WTC11 (cell line): ENCODE measurements at regions not wholly inside any gene's neighbourhood (a gene's known extent, or its start where the extent isn't known, plus 50 kb on each side); places are given as distances from the start of the nearest gene placed in this dataset.
A peak's percentile ranks its signal among the peaks of the same experiment; 100 is the strongest.

Experiments
- ATAC-seq: fragments of 200-7000 bp; cut with Tn5 transposase; 2 replicates; pipeline ENCODE4 v1.10.0; 2021; ENCODE audit warnings: mild to moderate bottlenecking, moderate library complexity
- CTCF ChIA-PET: fragments of 300-600 bp; sonication (Branson Sonifier 250); formaldehyde crosslinking; loops from one replicate; lab custom pipeline; 2021; ENCODE audit warnings: antibody characterized with exemption; lab: Charles Lee
- POLR2A ChIA-PET: fragments of 350-600 bp; sonication (Branson Sonifier 250); formaldehyde crosslinking; loops from one replicate; lab custom pipeline; 2021; ENCODE audit warnings: antibody characterized with exemption; lab: Charles Lee
- DNase-seq: peaks from one replicate; pipeline ENCODE4 v3.0.0; 2021; ENCODE audit warnings: low spot score
- H3K27ac Mint-ChIP-seq: 2 replicates; pipeline ENCODE4 v1.8.0; 2021; ENCODE audit warnings: mixed read lengths
- H3K27me3 Mint-ChIP-seq: 2 replicates; pipeline ENCODE4 v1.8.0; 2021; ENCODE audit warnings: low read depth, mild to moderate bottlenecking, moderate library complexity, mixed read lengths
- H3K36me3 Mint-ChIP-seq: 2 replicates; pipeline ENCODE4 v1.8.0; 2021; ENCODE audit warnings: mixed read lengths
- H3K4me1 Mint-ChIP-seq: 2 replicates; pipeline ENCODE4 v1.8.0; 2022; ENCODE audit warnings: mixed read lengths
- H3K4me3 Mint-ChIP-seq: 2 replicates; pipeline ENCODE4 v1.8.0; 2021; ENCODE audit warnings: mild to moderate bottlenecking, moderate library complexity, mixed read lengths
- H3K9me3 Mint-ChIP-seq: 2 replicates; pipeline ENCODE4 v1.8.0; 2021; ENCODE audit warnings: mixed read lengths
- CREM ChIP-seq: sonication (generic); formaldehyde crosslinking; IDR thresholded peaks from 2 replicates; pipeline ENCODE4 v1.8.1; 2022; ENCODE audit warnings: mild to moderate bottlenecking, missing genetic modification reagents, moderate library complexity
- GABPB1 ChIP-seq: sonication (generic); formaldehyde crosslinking; IDR thresholded peaks from 2 replicates; pipeline ENCODE4 v1.8.1; 2023; ENCODE audit warnings: mild to moderate bottlenecking, missing genetic modification reagents
- MYBL2 ChIP-seq: sonication (generic); formaldehyde crosslinking; IDR thresholded peaks from 2 replicates; pipeline ENCODE4 v1.8.1; 2023; ENCODE audit warnings: mild to moderate bottlenecking, moderate library complexity, missing genetic modification reagents
- NR2C2 ChIP-seq: sonication (generic); formaldehyde crosslinking; IDR thresholded peaks from 2 replicates; pipeline ENCODE4 v1.8.0; 2022; ENCODE audit warnings: mild to moderate bottlenecking, missing genetic modification reagents
- SOX15 ChIP-seq: fragments of 250-450 bp; sonication (Bioruptor Pico); IDR thresholded peaks from 2 replicates; pipeline ENCODE4 v1.9.0; 2021; ENCODE audit warnings: mild to moderate bottlenecking
- ZBTB21 ChIP-seq: sonication (generic); formaldehyde crosslinking; IDR thresholded peaks from 2 replicates; pipeline ENCODE4 v1.8.1; 2023; ENCODE audit warnings: mild to moderate bottlenecking, missing genetic modification reagents, borderline replicate concordance
- ZNF423 ChIP-seq: fragments of 250-450 bp; sonication (Bioruptor Pico); IDR thresholded peaks from 2 replicates; pipeline ENCODE4 v2.1.2; 2022; ENCODE audit warnings: mild to moderate bottlenecking, moderate library complexity
- ZNF671 ChIP-seq: fragments of 250-450 bp; sonication (Bioruptor Pico); IDR thresholded peaks from 2 replicates; pipeline ENCODE4 v1.8.0; 2021; ENCODE audit warnings: mild to moderate bottlenecking
- TF ChIP-seq, protein P1 (sequence below): sonication (generic); formaldehyde crosslinking; IDR thresholded peaks from 2 replicates; pipeline ENCODE4 v1.8.1; 2022; ENCODE audit warnings: mild to moderate bottlenecking, missing genetic modification reagents, moderate library complexity, borderline replicate concordance
- TF ChIP-seq, protein P2 (sequence below): sonication (generic); formaldehyde crosslinking; IDR thresholded peaks from 2 replicates; pipeline ENCODE4 v1.8.1; 2022; ENCODE audit warnings: mild to moderate bottlenecking, moderate library complexity, missing genetic modification reagents
- TF ChIP-seq, protein P3 (sequence below): sonication (generic); formaldehyde crosslinking; IDR thresholded peaks from 2 replicates; pipeline ENCODE4 v1.8.0; 2023; ENCODE audit warnings: missing genetic modification reagents, mild to moderate bottlenecking, borderline replicate concordance
- TF ChIP-seq, protein P4 (sequence below): sonication (generic); formaldehyde crosslinking; IDR thresholded peaks from 2 replicates; pipeline ENCODE4 v1.8.1; 2023; ENCODE audit warnings: mild to moderate bottlenecking, missing genetic modification reagents, moderate library complexity
- TF ChIP-seq, protein P5 (sequence below): fragments of 250-450 bp; sonication (Bioruptor Pico); IDR thresholded peaks from 2 replicates; pipeline ENCODE4 v2.1.2; 2022; ENCODE audit warnings: mild to moderate bottlenecking, moderate library complexity

DNA sequence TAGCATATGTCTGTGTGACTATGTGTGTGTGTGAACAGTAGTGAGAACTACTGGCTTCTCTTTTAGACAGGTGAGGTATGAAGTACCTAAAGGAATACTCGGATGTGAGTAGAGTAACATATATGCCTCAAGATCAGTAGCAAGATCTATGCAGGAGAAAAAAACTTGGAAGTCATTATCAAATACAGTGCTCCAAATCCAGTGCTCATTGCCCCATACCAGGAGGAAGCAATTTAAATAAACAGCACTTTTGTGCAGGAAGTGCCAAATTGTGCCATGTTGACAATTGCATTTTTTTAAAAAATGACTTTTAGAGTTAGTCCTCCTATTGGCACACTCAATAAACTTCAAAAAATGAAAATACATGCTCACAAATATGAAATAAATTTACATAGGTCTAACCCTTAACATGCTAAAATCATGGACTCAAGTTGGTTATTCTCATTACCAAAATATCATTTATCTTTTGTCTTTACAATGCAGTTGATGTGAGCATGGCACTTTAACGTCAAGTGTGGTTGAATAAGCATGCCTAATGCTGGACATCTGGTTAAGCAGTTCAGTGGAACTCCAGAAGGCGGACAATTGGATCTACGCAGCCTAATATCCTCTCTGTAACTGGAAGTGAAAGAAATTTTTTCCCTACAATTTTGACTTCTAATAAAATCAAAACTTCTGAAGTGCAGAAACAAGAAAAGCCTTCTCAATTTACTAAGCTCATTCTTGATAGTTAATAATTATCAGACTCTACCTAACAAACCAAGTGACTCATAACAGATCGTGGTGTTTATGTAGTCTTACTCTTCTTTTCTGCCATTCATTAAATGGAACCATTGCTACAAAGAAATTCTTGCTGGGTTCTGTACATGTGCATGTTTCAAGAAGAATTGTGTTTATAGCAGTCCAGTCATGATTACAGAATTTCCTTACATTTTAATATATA lies 195.2 kb downstream of the MDFIC start:
- no peak overlapping the region for H3K27ac Mint-ChIP-seq
- H3K36me3 Mint-ChIP-seq: peaks cover 6% of the 10 kb centered on the region; the same call in 1 of the 2 replicates
- no peaks in the 10 kb centered on the region for H3K4me1 Mint-ChIP-seq
- DNase-seq: no peak
- no peak overlapping the region for H3K4me3 Mint-ChIP-seq
- POLR2A ChIA-PET: no interaction called here
- peaks cover 20% of the 10 kb centered on the region; the same call in 1 of the 2 replicates for H3K9me3 Mint-ChIP-seq
- no peaks in the 10 kb centered on the region for H3K27me3 Mint-ChIP-seq
- CTCF ChIA-PET: no interaction called here
- no peak for TF ChIP-seq MYBL2 (CRISPR knock-in tag)
- TF ChIP-seq GABPB1 (CRISPR knock-in tag): no peak
- TF ChIP-seq, protein P1, sequence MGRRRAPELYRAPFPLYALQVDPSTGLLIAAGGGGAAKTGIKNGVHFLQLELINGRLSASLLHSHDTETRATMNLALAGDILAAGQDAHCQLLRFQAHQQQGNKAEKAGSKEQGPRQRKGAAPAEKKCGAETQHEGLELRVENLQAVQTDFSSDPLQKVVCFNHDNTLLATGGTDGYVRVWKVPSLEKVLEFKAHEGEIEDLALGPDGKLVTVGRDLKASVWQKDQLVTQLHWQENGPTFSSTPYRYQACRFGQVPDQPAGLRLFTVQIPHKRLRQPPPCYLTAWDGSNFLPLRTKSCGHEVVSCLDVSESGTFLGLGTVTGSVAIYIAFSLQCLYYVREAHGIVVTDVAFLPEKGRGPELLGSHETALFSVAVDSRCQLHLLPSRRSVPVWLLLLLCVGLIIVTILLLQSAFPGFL (CRISPR knock-in tag): no peak
- no peak for TF ChIP-seq ZNF423 (CRISPR knock-in tag)
- TF ChIP-seq SOX15: no peak
- TF ChIP-seq, protein P2, sequence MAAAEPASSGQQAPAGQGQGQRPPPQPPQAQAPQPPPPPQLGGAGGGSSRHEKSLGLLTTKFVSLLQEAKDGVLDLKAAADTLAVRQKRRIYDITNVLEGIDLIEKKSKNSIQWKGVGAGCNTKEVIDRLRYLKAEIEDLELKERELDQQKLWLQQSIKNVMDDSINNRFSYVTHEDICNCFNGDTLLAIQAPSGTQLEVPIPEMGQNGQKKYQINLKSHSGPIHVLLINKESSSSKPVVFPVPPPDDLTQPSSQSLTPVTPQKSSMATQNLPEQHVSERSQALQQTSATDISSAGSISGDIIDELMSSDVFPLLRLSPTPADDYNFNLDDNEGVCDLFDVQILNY (CRISPR knock-in tag): no peak
- TF ChIP-seq, protein P3, sequence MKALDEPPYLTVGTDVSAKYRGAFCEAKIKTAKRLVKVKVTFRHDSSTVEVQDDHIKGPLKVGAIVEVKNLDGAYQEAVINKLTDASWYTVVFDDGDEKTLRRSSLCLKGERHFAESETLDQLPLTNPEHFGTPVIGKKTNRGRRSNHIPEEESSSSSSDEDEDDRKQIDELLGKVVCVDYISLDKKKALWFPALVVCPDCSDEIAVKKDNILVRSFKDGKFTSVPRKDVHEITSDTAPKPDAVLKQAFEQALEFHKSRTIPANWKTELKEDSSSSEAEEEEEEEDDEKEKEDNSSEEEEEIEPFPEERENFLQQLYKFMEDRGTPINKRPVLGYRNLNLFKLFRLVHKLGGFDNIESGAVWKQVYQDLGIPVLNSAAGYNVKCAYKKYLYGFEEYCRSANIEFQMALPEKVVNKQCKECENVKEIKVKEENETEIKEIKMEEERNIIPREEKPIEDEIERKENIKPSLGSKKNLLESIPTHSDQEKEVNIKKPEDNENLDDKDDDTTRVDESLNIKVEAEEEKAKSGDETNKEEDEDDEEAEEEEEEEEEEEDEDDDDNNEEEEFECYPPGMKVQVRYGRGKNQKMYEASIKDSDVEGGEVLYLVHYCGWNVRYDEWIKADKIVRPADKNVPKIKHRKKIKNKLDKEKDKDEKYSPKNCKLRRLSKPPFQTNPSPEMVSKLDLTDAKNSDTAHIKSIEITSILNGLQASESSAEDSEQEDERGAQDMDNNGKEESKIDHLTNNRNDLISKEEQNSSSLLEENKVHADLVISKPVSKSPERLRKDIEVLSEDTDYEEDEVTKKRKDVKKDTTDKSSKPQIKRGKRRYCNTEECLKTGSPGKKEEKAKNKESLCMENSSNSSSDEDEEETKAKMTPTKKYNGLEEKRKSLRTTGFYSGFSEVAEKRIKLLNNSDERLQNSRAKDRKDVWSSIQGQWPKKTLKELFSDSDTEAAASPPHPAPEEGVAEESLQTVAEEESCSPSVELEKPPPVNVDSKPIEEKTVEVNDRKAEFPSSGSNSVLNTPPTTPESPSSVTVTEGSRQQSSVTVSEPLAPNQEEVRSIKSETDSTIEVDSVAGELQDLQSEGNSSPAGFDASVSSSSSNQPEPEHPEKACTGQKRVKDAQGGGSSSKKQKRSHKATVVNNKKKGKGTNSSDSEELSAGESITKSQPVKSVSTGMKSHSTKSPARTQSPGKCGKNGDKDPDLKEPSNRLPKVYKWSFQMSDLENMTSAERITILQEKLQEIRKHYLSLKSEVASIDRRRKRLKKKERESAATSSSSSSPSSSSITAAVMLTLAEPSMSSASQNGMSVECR (CRISPR knock-in tag): no peak
- no peak for TF ChIP-seq CREM (CRISPR knock-in tag)
- TF ChIP-seq ZBTB21 (CRISPR knock-in tag): no peak
- TF ChIP-seq, protein P4, sequence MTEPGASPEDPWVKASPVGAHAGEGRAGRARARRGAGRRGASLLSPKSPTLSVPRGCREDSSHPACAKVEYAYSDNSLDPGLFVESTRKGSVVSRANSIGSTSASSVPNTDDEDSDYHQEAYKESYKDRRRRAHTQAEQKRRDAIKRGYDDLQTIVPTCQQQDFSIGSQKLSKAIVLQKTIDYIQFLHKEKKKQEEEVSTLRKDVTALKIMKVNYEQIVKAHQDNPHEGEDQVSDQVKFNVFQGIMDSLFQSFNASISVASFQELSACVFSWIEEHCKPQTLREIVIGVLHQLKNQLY (CRISPR knock-in tag): no peak
- no peak for TF ChIP-seq ZNF671 (CRISPR knock-in tag)
- TF ChIP-seq NR2C2: no peak
- ATAC-seq: no peak

DNA sequence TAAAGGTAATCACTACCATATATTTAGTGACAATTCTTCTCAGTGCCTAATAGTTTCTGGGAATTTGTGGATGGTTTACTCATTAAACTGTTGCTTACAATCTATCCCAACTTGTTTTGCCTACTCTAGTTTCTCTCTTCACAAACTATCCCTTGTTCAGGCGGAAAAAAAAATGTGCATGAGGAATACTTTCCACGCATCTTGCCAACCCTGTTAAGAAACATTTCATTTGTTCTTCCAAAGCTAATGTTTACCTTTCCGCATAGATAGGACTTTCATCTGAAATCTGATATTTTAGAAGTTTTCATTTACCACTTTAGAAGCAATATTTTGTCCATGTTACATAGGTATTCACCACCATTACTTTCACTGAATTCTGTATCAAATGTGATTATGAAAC lies 191.9 kb downstream of the MDFIC start:
- ChIA-PET CTCF (no interaction called here), POLR2A (no interaction called here)
- Mint-ChIP-seq H3K27ac (no peak overlapping the region), H3K4me1 (no peaks in the 10 kb centered on the region), H3K36me3 (0 out of 2 replicates have a peak, but pooled peaks cover under 1% of the 10 kb centered on the region), H3K27me3 (no peaks in the 10 kb centered on the region), H3K4me3 (no peak overlapping the region), H3K9me3 (peaks cover 3% of the 10 kb centered on the region; the same call in 1 of the 2 replicates)
- ATAC-seq (no peak), DNase-seq (no peak)
- TF ChIP-seq, protein P5, sequence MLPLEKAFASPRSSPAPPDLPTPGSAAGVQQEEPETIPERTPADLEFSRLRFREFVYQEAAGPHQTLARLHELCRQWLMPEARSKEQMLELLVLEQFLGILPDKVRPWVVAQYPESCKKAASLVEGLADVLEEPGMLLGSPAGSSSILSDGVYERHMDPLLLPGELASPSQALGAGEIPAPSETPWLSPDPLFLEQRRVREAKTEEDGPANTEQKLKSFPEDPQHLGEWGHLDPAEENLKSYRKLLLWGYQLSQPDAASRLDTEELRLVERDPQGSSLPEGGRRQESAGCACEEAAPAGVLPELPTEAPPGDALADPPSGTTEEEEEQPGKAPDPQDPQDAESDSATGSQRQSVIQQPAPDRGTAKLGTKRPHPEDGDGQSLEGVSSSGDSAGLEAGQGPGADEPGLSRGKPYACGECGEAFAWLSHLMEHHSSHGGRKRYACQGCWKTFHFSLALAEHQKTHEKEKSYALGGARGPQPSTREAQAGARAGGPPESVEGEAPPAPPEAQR (CRISPR knock-in tag): no peak
- peak; percentile 60 for TF ChIP-seq GABPB1 (CRISPR knock-in tag)
